Liver (tissue), 8 donors: ENCODE measurements at regions not wholly inside any gene's neighbourhood (a gene's known extent, or its start where the extent isn't known, plus 50 kb on each side); places are given as distances from the start of the nearest gene placed in this dataset.

Source experiments
- DNase-seq: peaks from one replicate; pipeline ENCODE4 v3.0.0-alpha.2; 2017; ENCODE audit warnings: low spot score
- H3K27ac ChIP-seq, 2 donors: one replicate each; pipeline ENCODE4 v1.7.0; 2013; ENCODE audit warnings: inconsistent platforms in 2 of 2, low read length in 2 of 2, control low read depth in 1 of 2, low read depth in 1 of 2, mild to moderate bottlenecking in 1 of 2
- H3K27me3 ChIP-seq, 4 donors: one replicate each; pipeline versions ENCODE4 v1.6.1 to v1.7.0; 2013; ENCODE audit warnings: low read length in 3 of 4, inconsistent platforms in 1 of 4, mild to moderate bottlenecking in 1 of 4, moderate library complexity in 1 of 4; ENCODE audit not compliant: control insufficient read depth in 4 of 4, insufficient read depth in 4 of 4
- H3K36me3 ChIP-seq, 4 donors: one replicate each; pipeline versions ENCODE4 v1.6.1 to v1.7.0; 2013; ENCODE audit warnings: low read length in 3 of 4, mild to moderate bottlenecking in 3 of 4, low read depth in 1 of 4, moderate library complexity in 1 of 4; ENCODE audit not compliant: control insufficient read depth in 4 of 4, insufficient read depth in 3 of 4
- H3K4me1 ChIP-seq, 4 donors: one replicate each; pipeline versions ENCODE4 v1.6.1 to v1.7.0; 2013; ENCODE audit warnings: low read length in 3 of 4, mild to moderate bottlenecking in 3 of 4, moderate library complexity in 1 of 4; ENCODE audit not compliant: control insufficient read depth in 4 of 4, insufficient read depth in 4 of 4
- H3K4me3 ChIP-seq, 3 donors: one replicate each; pipeline versions ENCODE4 v1.6.1 to v1.7.0; 2013; ENCODE audit warnings: low read length in 3 of 3, control low read depth in 1 of 3, low read depth in 1 of 3, mild to moderate bottlenecking in 1 of 3
- H3K9ac ChIP-seq, 2 donors: one replicate each; pipeline ENCODE4 v1.7.0; 2013; ENCODE audit warnings: low read length in 2 of 2, mild to moderate bottlenecking in 2 of 2, moderate library complexity in 2 of 2, control low read depth in 1 of 2, low read depth in 1 of 2
- H3K9me3 ChIP-seq, 4 donors: one replicate each; pipeline versions ENCODE4 v1.6.1 to v1.7.0; 2013; ENCODE audit warnings: low read length in 3 of 4; ENCODE audit not compliant: control insufficient read depth in 4 of 4
- ATF3 ChIP-seq: IDR thresholded peaks from 2 replicates; pipeline ENCODE4 v1.6.1; 2016; ENCODE audit warnings: antibody characterized with exemption
- CTCF ChIP-seq: fragments of 150-350 bp; IDR thresholded peaks from 2 replicates; pipeline ENCODE4 v1.5.1; 2017; ENCODE audit warnings: improper control_type of control experiment, low read depth, low read length; ENCODE audit not compliant: missing input control
- EGR1 ChIP-seq, 2 donors: IDR thresholded peaks; 2 replicates each; pipeline ENCODE4 v1.6.1; 2016 to 2018; ENCODE audit warnings: antibody characterized with exemption in 2 of 2, low read depth in 2 of 2
- FOXA2 ChIP-seq: IDR thresholded peaks from 2 replicates; pipeline ENCODE4 v1.6.1; 2016; ENCODE audit warnings: antibody characterized with exemption
- GABPA ChIP-seq, 2 donors: IDR thresholded peaks in 1 of 2; conservative IDR thresholded peaks in 1 of 2; 2 replicates each; pipeline ENCODE4 v1.6.1; 2016; ENCODE audit warnings: antibody characterized with exemption in 2 of 2, mild to moderate bottlenecking in 1 of 2, moderate library complexity in 1 of 2
- JUND ChIP-seq, 2 donors: IDR thresholded peaks; 2 replicates each; pipeline ENCODE4 v1.6.1; 2016; ENCODE audit warnings: antibody characterized with exemption in 2 of 2
- MAX ChIP-seq: IDR thresholded peaks from 2 replicates; pipeline ENCODE4 v1.6.1; 2016; ENCODE audit warnings: antibody characterized with exemption
- NR2F2 ChIP-seq: IDR thresholded peaks from 2 replicates; pipeline ENCODE4 v1.6.1; 2016; ENCODE audit warnings: antibody characterized with exemption
- RAD21 ChIP-seq, 2 donors: IDR thresholded peaks; 2 replicates each; pipeline ENCODE4 v1.6.1; 2016; ENCODE audit warnings: antibody characterized with exemption in 2 of 2, mild to moderate bottlenecking in 2 of 2
- REST ChIP-seq: IDR thresholded peaks from 2 replicates; pipeline ENCODE4 v1.6.1; 2016; ENCODE audit warnings: antibody characterized with exemption, mild to moderate bottlenecking
- RXRA ChIP-seq, 2 donors: IDR thresholded peaks; 2 replicates each; pipeline ENCODE4 v1.6.1; 2017 to 2018; ENCODE audit warnings: antibody characterized with exemption in 2 of 2, mild to moderate bottlenecking in 1 of 2
- SP1 ChIP-seq: IDR thresholded peaks from 2 replicates; pipeline ENCODE4 v1.6.1; 2018; ENCODE audit warnings: antibody characterized with exemption, mild to moderate bottlenecking
- TAF1 ChIP-seq: conservative IDR thresholded peaks from 2 replicates; pipeline ENCODE4 v1.6.1; 2016; ENCODE audit warnings: antibody characterized with exemption, mild to moderate bottlenecking
- YY1 ChIP-seq: IDR thresholded peaks from 2 replicates; pipeline ENCODE4 v1.6.1; 2016; ENCODE audit warnings: antibody characterized with exemption, mild to moderate bottlenecking
- ZBTB33 ChIP-seq: IDR thresholded peaks from 2 replicates; pipeline ENCODE4 v1.6.1; 2016; ENCODE audit warnings: antibody characterized with exemption
- whole genome bisulfite sequencing: extraction: QIAGEN DNeasy Blood & Tissue Kit; methylation state at CpG from one replicate; pipeline ENCODE4 v1.1.7; 2013; 5-methylcytosine and 5-hydroxymethylcytosine counted together
- donor health status: healthy.
- donor health status: healthy.
- donor health status: healthy.
- donor health status: healthy.
- donor health status: healthy.

- Histone ChIP-seq H3K27me3 (no peaks in the 10 kb centered on the region), H3K4me3 (no peak overlapping the region), H3K27ac (no peak overlapping the region), H3K9ac (no peak overlapping the region), H3K4me1 (no peaks in the 10 kb centered on the region), H3K36me3 (no peaks in the 10 kb centered on the region), H3K9me3 (peaks cover 0 to 3% (median 0%) of the 10 kb centered on the region in 4 donors)
- no peak for TF ChIP-seq REST
- TF ChIP-seq CTCF = no peak
- DNase-seq = no peak
- WGBS = 76% methylated on average over 4 of the region's 4 CpGs
Measured at GRCh38 chr5:117801583-117801982, 1186.8 kb downstream of the DTWD2 start.

GRCh38 chr5:117800261-117800660 is 1188.1 kb downstream of the DTWD2 start:
- H3K27me3 ChIP-seq = no peaks in the 10 kb centered on the region
- DNase-seq = no peak
- no peaks in the 10 kb centered on the region for H3K4me1 ChIP-seq
- no peak overlapping the region for H3K4me3 ChIP-seq
- no peaks in the 10 kb centered on the region for H3K36me3 ChIP-seq
- TF ChIP-seq NR2F2 (no peak), EGR1 (IDR thresholded peaks at IDR 0.05; ENCODE audit: low read depth in 2 of 2) (no peak), FOXA2 (no peak), ATF3 (no peak), GABPA (IDR thresholded peaks at IDR 0.05 in 1 of 2, conservative IDR thresholded peaks at IDR 0.05 in 1 of 2) (no peak)
- H3K9me3 ChIP-seq = peaks cover 0 to 3% (median 0%) of the 10 kb centered on the region in 4 donors
- H3K27ac ChIP-seq = no peak overlapping the region
- H3K9ac ChIP-seq = no peak overlapping the region

GRCh38 chr5:117794847-117795246 is 1193.5 kb downstream of the DTWD2 start:
- H3K4me1 ChIP-seq = no peaks in the 10 kb centered on the region
- no peak overlapping the region for H3K4me3 ChIP-seq
- H3K27me3 ChIP-seq = no peaks in the 10 kb centered on the region
- no peaks in the 10 kb centered on the region for H3K9me3 ChIP-seq
- H3K27ac ChIP-seq = no peak overlapping the region
- no peaks in the 10 kb centered on the region for H3K36me3 ChIP-seq
- DNase-seq = no peak
- H3K9ac ChIP-seq = no peak overlapping the region
- WGBS = 83% methylated on average over 3 of the region's 3 CpGs
- no peak for TF ChIP-seq REST
- TF ChIP-seq ZBTB33 = no peak
- TF ChIP-seq YY1 = no peak
- TF ChIP-seq TAF1 = no peak
- no peak for TF ChIP-seq NR2F2
- TF ChIP-seq SP1 = no peak
- no peak for TF ChIP-seq RXRA (IDR thresholded peaks at IDR 0.05)
- TF ChIP-seq JUND (IDR thresholded peaks at IDR 0.05) = no peak
- TF ChIP-seq EGR1 (IDR thresholded peaks at IDR 0.05; ENCODE audit: low read depth in 2 of 2) = no peak
- TF ChIP-seq RAD21 (IDR thresholded peaks at IDR 0.05) = no peak
- no peak for TF ChIP-seq GABPA (IDR thresholded peaks at IDR 0.05 in 1 of 2, conservative IDR thresholded peaks at IDR 0.05 in 1 of 2)
- no peak for TF ChIP-seq MAX
- TF ChIP-seq ATF3 = no peak
